Activated gamma-delta T cell treated with Interleukin-2 at 50 U/mL for 16 hours (primary cell): ENCODE measurements at regions not wholly inside any gene's neighbourhood (a gene's known extent, or its start where the extent isn't known, plus 50 kb on each side); places are given as distances from the start of the nearest gene placed in this dataset.
"Not testable (repeated sequence)": the region's sequence is repeated elsewhere in the genome, so short reads cannot be mapped to it uniquely, and the experiment has no call there.

Experiments used
- DNase-seq: peaks from one replicate; pipeline ENCODE4 v3.0.0-alpha.2; 2020

GRCh38 chr2:13474538-13474937 lies 757.8 kb downstream of the TRIB2 start:
- DNase-seq, result no peak

GRCh38 chr2:13480057-13480456 lies 763.3 kb downstream of the TRIB2 start:
- DNase-seq, result no peak

- DNase-seq, result no peak
Observed at GRCh38 chr2:13481201-13481600, 764.5 kb downstream of the TRIB2 start.

GRCh38 chr2:13485256-13485655 lies 768.5 kb downstream of the TRIB2 start:
- DNase-seq, result no peak

- no peak for DNase-seq
Observed at GRCh38 chr2:13488965-13489364, 772.2 kb downstream of the TRIB2 start.

GRCh38 chr2:13492262-13492661 lies 775.5 kb downstream of the TRIB2 start:
- no peak for DNase-seq

- DNase-seq, result no peak
Observed at GRCh38 chr2:13495051-13495450, 778.3 kb downstream of the TRIB2 start.

- DNase-seq, result no peak
Observed at GRCh38 chr2:13504808-13505207, 788.1 kb downstream of the TRIB2 start.

- no peak for DNase-seq
Observed at GRCh38 chr2:13508671-13509070, 791.9 kb downstream of the TRIB2 start.

- no peak for DNase-seq
Observed at GRCh38 chr2:13515254-13515653, 798.5 kb downstream of the TRIB2 start.

- no peak for DNase-seq
Observed at GRCh38 chr2:13522096-13522495, 805.4 kb downstream of the TRIB2 start.

GRCh38 chr2:13522917-13523821 lies 806.4 kb downstream of the TRIB2 start:
- DNase-seq, result no peak

- DNase-seq, result no peak
Observed at GRCh38 chr2:13524492-13524891, 807.8 kb downstream of the TRIB2 start.

GRCh38 chr2:13531735-13532410 lies 815.1 kb downstream of the TRIB2 start:
- not testable (repeated sequence) for DNase-seq

GRCh38 chr2:13532781-13533523 lies 816.2 kb downstream of the TRIB2 start:
- DNase-seq, result not testable (repeated sequence)

- no peak for DNase-seq
Observed at GRCh38 chr2:13533524-13533922, 816.8 kb downstream of the TRIB2 start.

- no peak for DNase-seq
Observed at GRCh38 chr2:13536941-13537340, 820.2 kb downstream of the TRIB2 start.

GRCh38 chr2:13537771-13538349 lies 821.1 kb downstream of the TRIB2 start:
- no peak for DNase-seq

GRCh38 chr2:13539296-13539695 lies 822.6 kb downstream of the TRIB2 start:
- DNase-seq, result no peak

- DNase-seq, result no peak
Observed at GRCh38 chr2:13542061-13542460, 825.3 kb downstream of the TRIB2 start.

GRCh38 chr2:13542642-13543041 lies 825.9 kb downstream of the TRIB2 start:
- no peak for DNase-seq

- no peak for DNase-seq
Observed at GRCh38 chr2:13543550-13543949, 826.8 kb downstream of the TRIB2 start.

- no peak for DNase-seq
Observed at GRCh38 chr2:13545320-13545719, 828.6 kb downstream of the TRIB2 start.
